ENCODE measurements at regions not wholly inside any gene's neighbourhood (a gene's known extent, or its start where the extent isn't known, plus 50 kb on each side); places are given as distances from the start of the nearest gene placed in this dataset.

- no peak overlapping the region for H3K27ac Mint-ChIP-seq
- no peaks in the 10 kb centered on the region for H3K4me1 Mint-ChIP-seq
- H3K27me3 Mint-ChIP-seq = no peaks in the 10 kb centered on the region
- H3K36me3 Mint-ChIP-seq = no peaks in the 10 kb centered on the region
- no peaks in the 10 kb centered on the region for H3K9me3 Mint-ChIP-seq
- no peak overlapping the region for H3K4me3 Mint-ChIP-seq
- ATAC-seq = no peak
Measured at GRCh38 chr6:15862810-15863209, 200.0 kb upstream of the DTNBP1 start.

DNA sequence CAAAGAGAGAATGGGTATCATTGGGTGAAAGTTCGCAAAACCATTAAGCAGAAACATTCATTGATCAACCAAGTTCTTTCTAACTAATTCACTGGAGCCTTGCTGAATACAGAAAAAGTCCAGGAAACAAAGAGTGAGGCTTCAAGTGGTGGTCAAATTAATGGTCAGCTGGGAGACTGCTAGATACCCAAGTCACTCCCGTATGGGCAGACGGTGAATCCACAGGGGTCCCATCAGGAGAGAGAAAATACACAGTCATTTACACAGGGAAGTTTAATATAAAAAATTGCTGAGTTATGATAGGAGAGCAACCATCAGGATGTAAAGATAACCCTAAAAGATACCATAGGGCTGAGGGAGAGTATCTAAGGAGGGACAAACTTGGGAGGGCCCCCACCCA lies 198.7 kb upstream of the DTNBP1 start:
- Mint-ChIP-seq H3K9me3 (no peaks in the 10 kb centered on the region), H3K4me1 (no peaks in the 10 kb centered on the region), H3K27ac (no peak overlapping the region), H3K27me3 (no peaks in the 10 kb centered on the region), H3K36me3 (no peaks in the 10 kb centered on the region), H3K4me3 (no peak overlapping the region)
- no peak for ATAC-seq

GRCh38 chr6:15854826-15855710 lies 192.2 kb upstream of the DTNBP1 start:
- Mint-ChIP-seq H3K27me3 (no peaks in the 10 kb centered on the region), H3K4me3 (no peak overlapping the region), H3K9me3 (no peaks in the 10 kb centered on the region), H3K27ac (no peak overlapping the region), H3K4me1 (peaks cover 7% of the 10 kb centered on the region), H3K36me3 (no peaks in the 10 kb centered on the region)
- ATAC-seq = no peak

- no peak for ATAC-seq
- peaks cover 7% of the 10 kb centered on the region for H3K4me1 Mint-ChIP-seq
- H3K4me3 Mint-ChIP-seq = no peak overlapping the region
- H3K27me3 Mint-ChIP-seq = no peaks in the 10 kb centered on the region
- no peaks in the 10 kb centered on the region for H3K9me3 Mint-ChIP-seq
- H3K36me3 Mint-ChIP-seq = no peaks in the 10 kb centered on the region
- H3K27ac Mint-ChIP-seq = no peak overlapping the region
Measured at GRCh38 chr6:15854378-15854777, 191.6 kb upstream of the DTNBP1 start.

GRCh38 chr6:15853259-15853658 lies 190.4 kb upstream of the DTNBP1 start:
- Mint-ChIP-seq H3K9me3 (no peaks in the 10 kb centered on the region), H3K27me3 (no peaks in the 10 kb centered on the region), H3K4me3 (no peak overlapping the region), H3K36me3 (no peaks in the 10 kb centered on the region), H3K27ac (peak overlapping the region; percentile 4), H3K4me1 (peaks cover 7% of the 10 kb centered on the region)
- no peak for ATAC-seq

DNA sequence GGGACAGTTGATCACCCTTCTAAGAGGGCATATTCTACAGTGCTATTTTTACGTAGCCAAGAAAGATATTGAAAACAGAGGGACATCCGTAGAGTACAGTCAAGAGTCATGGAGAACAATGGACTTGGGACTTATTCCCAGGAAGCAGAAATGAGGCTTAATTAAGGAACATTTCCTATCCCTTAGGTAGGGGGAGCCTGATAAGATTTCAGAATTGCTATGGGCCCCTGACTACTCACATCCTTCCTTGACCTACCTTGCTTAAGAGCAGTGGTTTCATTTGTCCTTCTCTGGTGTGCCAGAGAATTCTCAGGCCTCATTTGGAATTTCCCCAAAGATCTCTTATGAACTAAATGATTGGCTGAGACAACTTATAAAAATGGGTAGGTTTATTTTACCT lies 189.5 kb upstream of the DTNBP1 start:
- Mint-ChIP-seq H3K4me1 (peaks cover 7% of the 10 kb centered on the region), H3K27ac (no peak overlapping the region), H3K9me3 (no peaks in the 10 kb centered on the region), H3K27me3 (no peaks in the 10 kb centered on the region), H3K36me3 (no peaks in the 10 kb centered on the region), H3K4me3 (no peak overlapping the region)
- no peak for ATAC-seq

- no peak overlapping the region for H3K27ac Mint-ChIP-seq
- ATAC-seq = no peak
- H3K4me3 Mint-ChIP-seq = no peak overlapping the region
- no peaks in the 10 kb centered on the region for H3K9me3 Mint-ChIP-seq
- no peaks in the 10 kb centered on the region for H3K27me3 Mint-ChIP-seq
- H3K36me3 Mint-ChIP-seq = no peaks in the 10 kb centered on the region
- peaks cover 7% of the 10 kb centered on the region for H3K4me1 Mint-ChIP-seq
Measured at GRCh38 chr6:15849395-15849794, 186.6 kb upstream of the DTNBP1 start.

- Mint-ChIP-seq H3K36me3 (no peaks in the 10 kb centered on the region), H3K4me3 (no peak overlapping the region), H3K27me3 (no peaks in the 10 kb centered on the region), H3K27ac (no peak overlapping the region), H3K4me1 (no peaks in the 10 kb centered on the region), H3K9me3 (no peaks in the 10 kb centered on the region)
- no peak for ATAC-seq
Measured at GRCh38 chr6:15845492-15845891, 182.7 kb upstream of the DTNBP1 start.

DNA sequence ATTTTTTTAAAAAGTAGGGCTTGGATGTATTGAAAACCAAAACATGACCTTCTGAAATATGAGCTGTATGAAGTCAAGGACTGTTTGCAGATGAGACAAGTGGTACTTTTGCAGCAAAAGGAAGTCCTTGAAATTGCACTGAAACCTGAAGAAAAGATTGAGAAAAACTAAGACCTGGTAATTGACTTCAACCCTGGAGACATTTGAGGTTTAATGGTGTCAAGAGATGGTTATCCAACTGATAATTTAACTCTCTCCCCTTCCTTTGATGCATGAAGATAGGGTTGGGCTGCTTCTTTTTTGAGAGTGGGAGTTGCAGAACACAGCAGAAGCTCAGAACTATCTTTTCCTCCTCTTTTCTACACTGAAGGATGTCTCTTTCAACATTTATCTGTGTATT lies 180.9 kb upstream of the DTNBP1 start:
- H3K36me3 Mint-ChIP-seq = no peaks in the 10 kb centered on the region
- H3K27ac Mint-ChIP-seq = no peak overlapping the region
- H3K27me3 Mint-ChIP-seq = no peaks in the 10 kb centered on the region
- no peaks in the 10 kb centered on the region for H3K4me1 Mint-ChIP-seq
- no peaks in the 10 kb centered on the region for H3K9me3 Mint-ChIP-seq
- no peak overlapping the region for H3K4me3 Mint-ChIP-seq
- no peak for ATAC-seq

GRCh38 chr6:15843226-15843625 lies 180.4 kb upstream of the DTNBP1 start:
- no peak overlapping the region for H3K27ac Mint-ChIP-seq
- H3K4me3 Mint-ChIP-seq = no peak overlapping the region
- no peaks in the 10 kb centered on the region for H3K36me3 Mint-ChIP-seq
- no peak for ATAC-seq
- H3K4me1 Mint-ChIP-seq = no peaks in the 10 kb centered on the region
- no peaks in the 10 kb centered on the region for H3K27me3 Mint-ChIP-seq
- H3K9me3 Mint-ChIP-seq = no peaks in the 10 kb centered on the region

GRCh38 chr6:15842727-15843117 lies 179.9 kb upstream of the DTNBP1 start:
- Mint-ChIP-seq H3K4me3 (no peak overlapping the region), H3K27ac (no peak overlapping the region), H3K4me1 (no peaks in the 10 kb centered on the region), H3K27me3 (no peaks in the 10 kb centered on the region), H3K9me3 (no peaks in the 10 kb centered on the region), H3K36me3 (no peaks in the 10 kb centered on the region)
- no peak for ATAC-seq

DNA sequence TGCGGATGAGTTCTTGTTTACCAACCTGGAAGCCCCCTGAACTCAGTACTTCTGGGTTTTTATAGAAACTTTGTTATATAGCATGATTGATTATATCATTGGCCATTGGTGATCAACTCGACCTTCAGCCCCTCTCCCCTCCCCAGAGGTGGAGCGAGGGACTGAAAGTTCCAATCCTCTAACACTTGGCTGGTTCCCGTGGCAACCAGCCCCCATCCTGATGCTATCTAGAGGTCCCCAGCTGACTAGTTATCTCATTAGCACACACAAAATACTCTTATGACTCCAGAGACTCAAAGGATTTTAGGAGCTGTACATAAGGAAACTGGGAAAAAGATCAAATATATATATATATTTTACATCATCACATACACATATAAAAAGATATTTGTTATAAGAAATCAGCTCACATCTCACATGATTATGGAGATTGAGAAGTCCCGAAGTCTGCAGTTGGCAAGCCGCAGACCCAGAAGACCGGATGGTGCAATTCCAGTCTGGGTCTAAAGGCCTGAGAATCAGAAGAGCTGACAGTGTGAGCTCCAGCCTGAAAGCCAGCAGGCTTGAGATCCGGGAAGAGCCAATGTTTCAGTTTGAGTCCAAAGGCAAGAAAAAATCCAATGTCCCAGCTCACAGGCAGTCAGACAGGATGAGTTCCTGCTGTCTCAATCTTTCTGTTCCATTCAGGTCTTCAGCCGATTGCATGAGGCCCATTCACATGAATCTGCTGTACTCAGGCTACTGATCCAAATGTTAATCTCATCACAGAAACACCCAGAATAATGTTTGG lies 179.3 kb upstream of the DTNBP1 start:
- ATAC-seq = no peak
- no peak overlapping the region for H3K27ac Mint-ChIP-seq
- no peaks in the 10 kb centered on the region for H3K27me3 Mint-ChIP-seq
- no peaks in the 10 kb centered on the region for H3K9me3 Mint-ChIP-seq
- no peaks in the 10 kb centered on the region for H3K36me3 Mint-ChIP-seq
- H3K4me3 Mint-ChIP-seq = no peak overlapping the region
- no peaks in the 10 kb centered on the region for H3K4me1 Mint-ChIP-seq

- Mint-ChIP-seq H3K36me3 (no peaks in the 10 kb centered on the region), H3K27me3 (no peaks in the 10 kb centered on the region), H3K4me1 (no peaks in the 10 kb centered on the region), H3K9me3 (no peaks in the 10 kb centered on the region), H3K4me3 (no peak overlapping the region), H3K27ac (no peak overlapping the region)
- no peak for ATAC-seq
Measured at GRCh38 chr6:15839969-15840541, 177.2 kb upstream of the DTNBP1 start.

DNA sequence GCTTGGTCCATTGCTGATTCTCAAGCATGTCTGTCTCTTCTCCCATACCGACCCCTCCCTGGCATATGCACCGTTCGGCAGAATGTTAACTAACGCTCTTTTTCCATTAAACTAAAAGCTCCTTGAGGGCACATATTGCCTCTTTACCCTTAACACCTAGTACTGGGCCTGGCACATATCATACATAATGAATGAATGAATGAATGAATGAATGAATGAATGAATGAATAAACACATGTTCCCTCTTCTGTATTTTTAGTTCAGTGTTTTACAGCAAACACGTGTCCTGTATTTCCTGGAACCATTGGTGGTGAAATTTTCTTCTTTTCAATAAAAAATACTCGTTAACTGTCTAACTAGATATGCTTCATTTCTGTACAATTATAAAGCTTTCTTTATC lies 174.4 kb upstream of the DTNBP1 start:
- Mint-ChIP-seq H3K4me3 (no peak overlapping the region), H3K4me1 (no peaks in the 10 kb centered on the region), H3K9me3 (no peaks in the 10 kb centered on the region), H3K27ac (no peak overlapping the region), H3K36me3 (no peaks in the 10 kb centered on the region), H3K27me3 (no peaks in the 10 kb centered on the region)
- no peak for ATAC-seq

DNA sequence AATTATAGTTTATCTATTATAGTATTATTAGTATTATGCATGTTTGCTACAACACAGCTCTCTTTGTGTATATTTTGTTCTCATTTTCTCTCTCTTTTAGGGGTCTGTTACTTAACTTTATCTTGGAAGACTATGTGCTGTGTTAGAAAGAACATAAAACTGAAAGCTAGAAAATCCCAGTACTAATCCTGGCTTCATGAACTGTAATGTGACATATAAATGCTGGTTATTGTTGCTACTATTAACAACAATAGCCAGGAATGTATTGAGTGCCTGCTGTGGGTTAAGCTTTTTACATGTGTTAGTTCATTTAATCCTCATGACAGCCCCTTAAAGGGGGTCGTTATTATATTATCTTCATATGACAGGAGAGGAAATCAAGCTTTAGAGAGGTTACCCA lies 170.0 kb upstream of the DTNBP1 start:
- no peak overlapping the region for H3K4me3 Mint-ChIP-seq
- H3K27ac Mint-ChIP-seq = no peak overlapping the region
- H3K27me3 Mint-ChIP-seq = no peaks in the 10 kb centered on the region
- no peak for ATAC-seq
- no peaks in the 10 kb centered on the region for H3K36me3 Mint-ChIP-seq
- H3K4me1 Mint-ChIP-seq = peaks cover 8% of the 10 kb centered on the region
- H3K9me3 Mint-ChIP-seq = no peaks in the 10 kb centered on the region

DNA sequence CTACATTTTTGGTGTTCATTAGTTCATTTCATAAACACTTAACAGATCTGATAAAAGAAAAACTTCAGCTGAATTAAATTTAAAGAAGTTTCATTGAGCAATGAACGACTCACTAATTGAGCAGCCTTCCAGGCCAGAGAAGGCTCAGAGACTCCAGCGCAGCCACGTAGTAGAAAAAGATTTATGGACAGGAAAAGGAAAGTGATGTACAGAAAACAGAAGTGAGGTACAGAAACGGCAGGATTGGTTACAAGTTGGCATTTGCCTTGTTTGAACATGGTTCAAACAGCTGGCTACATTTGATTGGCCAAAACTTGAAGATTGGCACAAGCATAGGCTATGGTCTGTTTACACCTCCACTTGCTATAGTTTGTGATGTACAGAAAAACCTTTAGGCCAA lies 166.3 kb upstream of the DTNBP1 start:
- H3K27ac Mint-ChIP-seq = no peak overlapping the region
- no peak overlapping the region for H3K4me3 Mint-ChIP-seq
- no peaks in the 10 kb centered on the region for H3K27me3 Mint-ChIP-seq
- no peak for ATAC-seq
- H3K9me3 Mint-ChIP-seq = no peaks in the 10 kb centered on the region
- H3K36me3 Mint-ChIP-seq = no peaks in the 10 kb centered on the region
- peaks cover 11% of the 10 kb centered on the region for H3K4me1 Mint-ChIP-seq

Measured in stimulated activated memory B cell treated with anti-CD40 and anti-IgM and Interleukin-4, amounts not matched to agents 10 μg/mL and 1 μg/mL and 100 μg/mL, for 72 hours (primary cell).